ENCODE measurements at regions not wholly inside any gene's neighbourhood (a gene's known extent, or its start where the extent isn't known, plus 50 kb on each side); places are given as distances from the start of the nearest gene placed in this dataset.

GRCh38 chr7:51521694-51522312, 205.2 kb upstream of the COBL start:
- DNase-seq (ENCODE audit: low spot score), result no peak

- DNase-seq (ENCODE audit: low spot score), result no peak
These were observed 204.4 kb upstream of the COBL start for GRCh38 chr7:51521054-51521453.

- no peak for DNase-seq (ENCODE audit: low spot score)
These were observed 202.0 kb upstream of the COBL start for GRCh38 chr7:51518646-51519045.

GRCh38 chr7:51517187-51517586, 200.6 kb upstream of the COBL start:
- DNase-seq (ENCODE audit: low spot score), result no peak

GRCh38 chr7:51501620-51502019, 185.0 kb upstream of the COBL start:
- no peak for DNase-seq (ENCODE audit: low spot score)

GRCh38 chr7:51482976-51483375, 166.4 kb upstream of the COBL start:
- no peak for DNase-seq (ENCODE audit: low spot score)

- DNase-seq (ENCODE audit: low spot score), result no peak
These were observed 164.8 kb upstream of the COBL start for GRCh38 chr7:51481421-51481820.

GRCh38 chr7:51477819-51478218, 161.2 kb upstream of the COBL start:
- DNase-seq (ENCODE audit: low spot score), result no peak

GRCh38 chr7:51477323-51477722, 160.7 kb upstream of the COBL start:
- DNase-seq (ENCODE audit: low spot score), result no peak

GRCh38 chr7:51476026-51476425, 159.4 kb upstream of the COBL start:
- no peak for DNase-seq (ENCODE audit: low spot score)

GRCh38 chr7:51472873-51473272, 156.3 kb upstream of the COBL start:
- no peak for DNase-seq (ENCODE audit: low spot score)

GRCh38 chr7:51471981-51472296, 155.3 kb upstream of the COBL start:
- no peak for DNase-seq (ENCODE audit: low spot score)

- DNase-seq (ENCODE audit: low spot score), result peak; percentile 16
These were observed 154.8 kb upstream of the COBL start for GRCh38 chr7:51471210-51471980.

GRCh38 chr7:51467384-51468017, 150.9 kb upstream of the COBL start:
- DNase-seq (ENCODE audit: low spot score), result peak; percentile 1

GRCh38 chr7:51459809-51460208, 143.2 kb upstream of the COBL start:
- no peak for DNase-seq (ENCODE audit: low spot score)

GRCh38 chr7:51458693-51459092, 142.1 kb upstream of the COBL start:
- DNase-seq (ENCODE audit: low spot score), result no peak

- no peak for DNase-seq (ENCODE audit: low spot score)
These were observed 140.5 kb upstream of the COBL start for GRCh38 chr7:51457079-51457478.

GRCh38 chr7:51456431-51457060, 139.9 kb upstream of the COBL start:
- DNase-seq (ENCODE audit: low spot score), result no peak

GRCh38 chr7:51455948-51456347, 139.3 kb upstream of the COBL start:
- peak; percentile 63 for DNase-seq (ENCODE audit: low spot score)

GRCh38 chr7:51455513-51455912, 138.9 kb upstream of the COBL start:
- DNase-seq (ENCODE audit: low spot score), result peak; percentile 16

GRCh38 chr7:51455086-51455485, 138.5 kb upstream of the COBL start:
- peak; percentile 34 for DNase-seq (ENCODE audit: low spot score)

- DNase-seq (ENCODE audit: low spot score), result no peak
These were observed 136.1 kb upstream of the COBL start for GRCh38 chr7:51452694-51453093.

Data from D341Med (cell line).